PFSK-1 (cell line): ENCODE measurements at regions not wholly inside any gene's neighbourhood (a gene's known extent, or its start where the extent isn't known, plus 50 kb on each side); places are given as distances from the start of the nearest gene placed in this dataset.

Experiments used
- FOXP2 ChIP-seq: optimal IDR thresholded peaks from 2 replicates; pipeline ENCODE3; 2011; ENCODE audit warnings: borderline replicate concordance, control low read depth, inconsistent platforms; ENCODE audit not compliant: insufficient read depth; ENCODE audit errors: extremely low read length, extremely low read depth
- POLR2AphosphoS5 ChIP-seq: IDR thresholded peaks from 2 replicates; pipeline ENCODE4 v1.6.1; 2012; ENCODE audit warnings: low read depth, mild to moderate bottlenecking, control low read depth, low read length, moderate library complexity
- REST ChIP-seq, 2 experiments: IDR thresholded peaks; 2 replicates each; pipeline versions ENCODE4 v1.6.1 to v1.8.0; 2011 to 2012; ENCODE audit warnings: low read depth in 2 of 2, low read length in 2 of 2, control low read depth in 1 of 2, inconsistent platforms in 1 of 2, mild to moderate bottlenecking in 1 of 2, moderate library complexity in 1 of 2; ENCODE audit not compliant: insufficient read depth in 1 of 2
- SIN3A ChIP-seq: IDR thresholded peaks from 2 replicates; pipeline ENCODE4 v1.6.1; 2012; ENCODE audit warnings: mild to moderate bottlenecking, low read length, moderate library complexity, borderline replicate concordance; ENCODE audit not compliant: insufficient read depth
- TAF1 ChIP-seq: IDR thresholded peaks from 2 replicates; pipeline ENCODE4 v1.6.1; 2012; ENCODE audit warnings: low read length, control low read depth, borderline replicate concordance; ENCODE audit not compliant: insufficient read depth

- TF ChIP-seq POLR2AphosphoS5 (no peak), TAF1 (no peak), REST (IDR thresholded peaks at IDR 0.05; ENCODE audit: insufficient read depth in 1 of 2, low read depth in 2 of 2, low read length in 2 of 2) (no peak), SIN3A (no peak), FOXP2 (no peak)
These were observed 87.3 kb upstream of the CD53 start for GRCh38 chr1:110785612-110786011.
